ENCODE measurements at regions not wholly inside any gene's neighbourhood (a gene's known extent, or its start where the extent isn't known, plus 50 kb on each side); places are given as distances from the start of the nearest gene placed in this dataset.

GRCh38 chr12:125512541-125513298 is 447.5 kb downstream of the AACS start:
- ChIA-PET POLR2A (no interaction called here), CTCF (no interaction called here)
- no peak for TF ChIP-seq CTCF (IDR thresholded peaks at IDR 0.05; ENCODE audit: low read depth, low read length)
- H3K9me3 ChIP-seq (ENCODE audit: control insufficient read depth, insufficient read depth, low read length), result peaks cover 44% of the 10 kb centered on the region
- H3K4me3 ChIP-seq (ENCODE audit: low read depth, low read length), result no peak overlapping the region
- DNase-seq (ENCODE audit: low read depth, low spot score), result no peak
- no peak overlapping the region for H3K27ac ChIP-seq (ENCODE audit: low read depth, low read length)
- no peaks in the 10 kb centered on the region for H3K27me3 ChIP-seq (ENCODE audit: control insufficient read depth, insufficient read depth, low read length)

DNA sequence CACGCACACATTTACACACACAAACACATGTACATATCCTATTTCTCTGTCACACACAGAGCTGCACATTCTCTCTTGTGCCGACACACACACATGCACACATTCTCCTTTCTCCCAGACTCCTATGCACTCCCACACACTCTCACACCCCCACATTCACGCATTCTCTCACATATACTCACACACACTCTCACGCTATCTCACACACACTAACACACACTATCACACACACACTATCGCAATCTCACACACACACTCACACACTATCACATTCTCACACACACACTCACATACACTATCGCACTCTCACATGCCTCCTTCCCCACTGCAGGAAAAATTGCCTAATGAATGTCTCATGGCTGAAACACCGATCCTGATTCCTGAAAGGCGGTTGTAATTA is 450.7 kb downstream of the AACS start:
- no peak for DNase-seq (ENCODE audit: low read depth, low spot score)
- ChIA-PET POLR2A (no interaction called here), CTCF (no interaction called here)
- H3K4me3 ChIP-seq (ENCODE audit: low read depth, low read length), result no peak overlapping the region
- H3K27me3 ChIP-seq (ENCODE audit: control insufficient read depth, insufficient read depth, low read length), result no peaks in the 10 kb centered on the region
- peaks cover 47% of the 10 kb centered on the region for H3K9me3 ChIP-seq (ENCODE audit: control insufficient read depth, insufficient read depth, low read length)
- TF ChIP-seq CTCF (IDR thresholded peaks at IDR 0.05; ENCODE audit: low read depth, low read length), result no peak
- no peak overlapping the region for H3K27ac ChIP-seq (ENCODE audit: low read depth, low read length)

DNA sequence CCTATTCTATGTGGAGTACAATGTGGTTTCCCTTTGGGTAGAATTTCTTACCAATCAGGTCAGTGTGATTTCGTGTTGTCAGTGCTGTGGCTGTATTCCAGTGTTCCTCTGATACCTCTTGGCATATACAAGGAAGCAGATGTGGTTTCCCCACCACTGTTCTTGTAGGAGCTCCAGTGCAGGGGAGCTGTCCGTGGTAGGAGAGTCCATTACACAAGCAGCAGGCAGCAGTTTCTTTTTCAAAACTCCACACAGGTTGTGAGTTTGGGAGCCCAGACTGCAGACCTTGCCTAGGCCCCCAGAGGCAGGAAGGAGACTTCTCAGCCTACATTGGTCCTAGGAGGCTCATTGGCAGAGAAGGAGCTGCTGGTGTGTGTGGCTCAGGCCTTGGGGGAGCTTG is 452.8 kb downstream of the AACS start:
- no peak for DNase-seq (ENCODE audit: low read depth, low spot score)
- POLR2A ChIA-PET, result no interaction called here
- Histone ChIP-seq H3K4me3 (ENCODE audit: low read depth, low read length) (no peak overlapping the region), H3K27ac (ENCODE audit: low read depth, low read length) (no peak overlapping the region), H3K27me3 (ENCODE audit: control insufficient read depth, insufficient read depth, low read length) (no peaks in the 10 kb centered on the region), H3K9me3 (ENCODE audit: control insufficient read depth, insufficient read depth, low read length) (peaks cover 44% of the 10 kb centered on the region)
- CTCF ChIA-PET, result no interaction called here
- no peak for TF ChIP-seq CTCF (IDR thresholded peaks at IDR 0.05; ENCODE audit: low read depth, low read length)

GRCh38 chr12:125519026-125519651 is 453.9 kb downstream of the AACS start:
- no peak for TF ChIP-seq CTCF (IDR thresholded peaks at IDR 0.05; ENCODE audit: low read depth, low read length)
- DNase-seq (ENCODE audit: low read depth, low spot score), result no peak
- peaks cover 46% of the 10 kb centered on the region for H3K9me3 ChIP-seq (ENCODE audit: control insufficient read depth, insufficient read depth, low read length)
- CTCF ChIA-PET, result no interaction called here
- POLR2A ChIA-PET, result no interaction called here
- H3K27ac ChIP-seq (ENCODE audit: low read depth, low read length), result no peak overlapping the region
- no peaks in the 10 kb centered on the region for H3K27me3 ChIP-seq (ENCODE audit: control insufficient read depth, insufficient read depth, low read length)
- no peak overlapping the region for H3K4me3 ChIP-seq (ENCODE audit: low read depth, low read length)

DNA sequence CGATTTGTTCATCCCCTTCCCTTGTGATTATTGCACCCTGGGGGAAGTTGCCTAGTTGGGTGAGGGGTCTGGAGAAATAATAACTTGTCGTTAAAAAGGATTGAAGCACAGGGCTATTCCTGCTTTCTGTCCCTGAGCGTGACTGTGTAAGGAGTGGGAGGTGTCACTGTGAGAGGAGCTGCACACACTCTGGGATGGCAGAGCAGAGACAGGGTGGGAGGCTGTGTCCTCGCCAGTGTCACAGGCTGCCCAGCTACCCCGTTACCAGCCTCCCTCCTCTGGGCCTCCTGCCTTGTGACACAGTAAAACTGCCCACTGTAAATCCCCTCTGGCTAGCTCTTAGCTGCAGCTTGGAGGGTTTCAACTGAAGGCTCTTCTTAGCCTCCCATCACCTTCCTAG is 460.6 kb downstream of the AACS start:
- no peaks in the 10 kb centered on the region for H3K27me3 ChIP-seq (ENCODE audit: control insufficient read depth, insufficient read depth, low read length)
- CTCF ChIA-PET, result no interaction called here
- POLR2A ChIA-PET, result no interaction called here
- peaks cover 64% of the 10 kb centered on the region for H3K9me3 ChIP-seq (ENCODE audit: control insufficient read depth, insufficient read depth, low read length)
- no peak for DNase-seq (ENCODE audit: low read depth, low spot score)
- TF ChIP-seq CTCF (IDR thresholded peaks at IDR 0.05; ENCODE audit: low read depth, low read length), result no peak
- H3K4me3 ChIP-seq (ENCODE audit: low read depth, low read length), result no peak overlapping the region
- no peak overlapping the region for H3K27ac ChIP-seq (ENCODE audit: low read depth, low read length)
